HepG2 (cell line): ENCODE measurements at regions not wholly inside any gene's neighbourhood (a gene's known extent, or its start where the extent isn't known, plus 50 kb on each side); places are given as distances from the start of the nearest gene placed in this dataset.

Experiments used
- CREB3 ChIP-seq: sonication (generic); formaldehyde crosslinking; IDR thresholded peaks from 2 replicates; pipeline ENCODE4 v1.5.0; 2020; ENCODE audit warnings: missing genetic modification reagents
- CSRNP1 ChIP-seq: sonication (generic); formaldehyde crosslinking; IDR thresholded peaks from 2 replicates; pipeline ENCODE4 v1.8.1; 2023; ENCODE audit warnings: mild to moderate bottlenecking, missing genetic modification reagents
- FOSL1 ChIP-seq: sonication (generic); formaldehyde crosslinking; IDR thresholded peaks from 2 replicates; pipeline ENCODE4 v1.9.0; 2021; ENCODE audit warnings: missing genetic modification reagents, borderline replicate concordance
- FOXJ3 ChIP-seq: sonication (generic); formaldehyde crosslinking; IDR thresholded peaks from 2 replicates; pipeline ENCODE4 v1.4.0; 2020; ENCODE audit warnings: missing genetic modification reagents, mild to moderate bottlenecking, borderline replicate concordance
- GATAD1 ChIP-seq: IDR thresholded peaks from 2 replicates; pipeline ENCODE4 v1.6.1; 2016; ENCODE audit warnings: missing genetic modification reagents, missing compliant biosample characterization
- NR2F2 ChIP-seq: IDR thresholded peaks from 2 replicates; pipeline ENCODE4 v1.6.1; 2012; ENCODE audit warnings: low read depth, inconsistent platforms, borderline replicate concordance
- POLR2A ChIP-seq, 2 experiments: IDR thresholded peaks; 2 replicates each; pipeline ENCODE4 v1.6.1; 2011; ENCODE audit warnings: low read depth in 2 of 2, low read length in 2 of 2, mild to moderate bottlenecking in 1 of 2, moderate library complexity in 1 of 2; ENCODE audit not compliant: insufficient read depth in 1 of 2
- SAP130 ChIP-seq: IDR thresholded peaks from 2 replicates; pipeline ENCODE4 v1.6.1; 2016; ENCODE audit warnings: low read depth
- SCMH1 ChIP-seq: sonication (generic); formaldehyde crosslinking; IDR thresholded peaks from 2 replicates; pipeline ENCODE4 v1.9.0; 2021; ENCODE audit warnings: missing genetic modification reagents, mild to moderate bottlenecking, borderline replicate concordance
- SNAPC4 ChIP-seq: sonication (generic); formaldehyde crosslinking; IDR thresholded peaks from 2 replicates; pipeline ENCODE4 v1.4.0; 2020; ENCODE audit warnings: mild to moderate bottlenecking, missing genetic modification reagents
- ZBED4 ChIP-seq: sonication (generic); formaldehyde crosslinking; IDR thresholded peaks from 2 replicates; pipeline ENCODE4 v1.4.0; 2020; ENCODE audit warnings: missing genetic modification reagents, borderline replicate concordance
- ZNF232 ChIP-seq: sonication (generic); formaldehyde crosslinking; IDR thresholded peaks from 2 replicates; pipeline ENCODE4 v1.4.0; 2020; ENCODE audit warnings: missing genetic modification reagents, borderline replicate concordance
- ZNF367 ChIP-seq: sonication (generic); formaldehyde crosslinking; IDR thresholded peaks from 2 replicates; pipeline ENCODE4 v1.4.0; 2020; ENCODE audit warnings: missing genetic modification reagents, borderline replicate concordance
- ZNF556 ChIP-seq: sonication (generic); formaldehyde crosslinking; IDR thresholded peaks from 2 replicates; pipeline ENCODE4 v1.4.0; 2020; ENCODE audit warnings: mild to moderate bottlenecking, missing genetic modification reagents, borderline replicate concordance
- ZNF770 ChIP-seq: sonication (generic); formaldehyde crosslinking; IDR thresholded peaks from 2 replicates; pipeline ENCODE4 v1.5.0; 2020; ENCODE audit warnings: mild to moderate bottlenecking, missing genetic modification reagents
- ZNF788 ChIP-seq: sonication (generic); formaldehyde crosslinking; IDR thresholded peaks from 2 replicates; pipeline ENCODE4 v1.5.0; 2020; ENCODE audit warnings: mild to moderate bottlenecking, missing genetic modification reagents, borderline replicate concordance

GRCh38 chr3:188021502-188022040 is 132.4 kb upstream of the LPP start (continued):
- TF ChIP-seq CSRNP1 (no peak), GATAD1 (CRISPR knock-in tag) (0 out of 2 replicates have a peak, but pooled peaks have one; percentile 14), ZNF556 (CRISPR knock-in tag) (no peak), ZNF788 (CRISPR knock-in tag) (no peak), SNAPC4 (CRISPR knock-in tag) (no peak), ZNF770 (CRISPR knock-in tag) (0 out of 2 replicates have a peak, but pooled peaks have one; percentile 68), SAP130 (CRISPR knock-in tag) (peak; percentile 46), ZNF367 (CRISPR knock-in tag) (no peak), FOXJ3 (CRISPR knock-in tag) (peak; percentile 86; the same call in 1 of the 2 replicates), CREB3 (CRISPR knock-in tag) (no peak), NR2F2 (peak; percentile 58; the same call in 1 of the 2 replicates), ZNF232 (CRISPR knock-in tag) (peak; percentile 57; the same call in 1 of the 2 replicates), SCMH1 (CRISPR knock-in tag) (no peak), FOSL1 (0 out of 2 replicates have a peak, but pooled peaks have one; percentile 8), POLR2A (IDR thresholded peaks at IDR 0.05; ENCODE audit: insufficient read depth in 1 of 2, low read depth in 2 of 2, low read length in 2 of 2) (no peak), ZBED4 (CRISPR knock-in tag) (0 out of 2 replicates have a peak, but pooled peaks have one; percentile 21)
